PC-9 (cell line): ENCODE measurements at regions not wholly inside any gene's neighbourhood (a gene's known extent, or its start where the extent isn't known, plus 50 kb on each side); places are given as distances from the start of the nearest gene placed in this dataset.

Experiments
- BruUV-seq: library from RNA; stranded (reverse); fragments of 400-500 nt; replicated peaks from 2 replicates; lab custom pipeline; 2021; lab: Mats Ljungman, UMichigan
- CTCF ChIA-PET: fragments of 300-600 bp; sonication (Branson Sonifier 250); formaldehyde crosslinking; loops from one replicate; lab custom pipeline; 2022; ENCODE audit warnings: antibody characterized with exemption; lab: Charles Lee
- POLR2A ChIA-PET: fragments of 300-600 bp; sonication (Branson Sonifier 250); formaldehyde crosslinking; loops from one replicate; lab custom pipeline; 2022; ENCODE audit warnings: antibody characterized with exemption; ENCODE audit not compliant: unreplicated experiment; lab: Charles Lee
- DNase-seq, 2 experiments: peaks; one replicate each; pipeline versions ENCODE4 v3.0.0 to v3.0.0-alpha.2; 2015 to 2022; ENCODE audit warnings: mixed read lengths in 1 of 2
- H2AFZ ChIP-seq: fragments of 200-600 bp; sonication (generic); 2 replicates; pipeline ENCODE4 v1.8.1; 2017; ENCODE audit warnings: antibody characterized with exemption
- H3F3A ChIP-seq: fragments of 200-600 bp; sonication (generic); 2 replicates; pipeline ENCODE4 v1.8.1; 2017; ENCODE audit warnings: antibody characterized with exemption, mild to moderate bottlenecking, low read depth; ENCODE audit not compliant: insufficient read depth
- H3K27ac ChIP-seq: fragments of 200-600 bp; sonication (generic); 2 replicates; pipeline ENCODE4 v1.6.1; 2016; ENCODE audit warnings: mixed run types
- H3K27me3 ChIP-seq: fragments of 200-600 bp; sonication (generic); 2 replicates; pipeline ENCODE4 v1.6.1; 2016; ENCODE audit warnings: low read depth, mixed run types; ENCODE audit not compliant: insufficient read depth
- H3K36me3 ChIP-seq: fragments of 200-600 bp; sonication (generic); 2 replicates; pipeline ENCODE4 v1.6.1; 2016; ENCODE audit warnings: low read depth, mixed run types
- H3K4me1 ChIP-seq: fragments of 200-600 bp; sonication (generic); replicated peaks from 2 replicates; pipeline ENCODE4 v1.6.1; 2016; ENCODE audit warnings: mixed run types; ENCODE audit not compliant: insufficient read depth
- H3K4me2 ChIP-seq: fragments of 200-600 bp; sonication (generic); 2 replicates; pipeline ENCODE4 v1.6.1; 2017; ENCODE audit warnings: mixed run types
- H3K4me3 ChIP-seq: fragments of 200-600 bp; sonication (generic); 2 replicates; pipeline ENCODE4 v1.6.1; 2016; ENCODE audit warnings: mixed run types
- H3K79me2 ChIP-seq: fragments of 200-600 bp; sonication (generic); 2 replicates; pipeline ENCODE4 v1.6.1; 2017; ENCODE audit warnings: low read depth, mixed run types
- H3K9me2 ChIP-seq: fragments of 200-600 bp; sonication (generic); 2 replicates; pipeline ENCODE4 v1.8.1; 2017; ENCODE audit warnings: mild to moderate bottlenecking; ENCODE audit not compliant: insufficient read depth
- H3K9me3 ChIP-seq: fragments of 200-600 bp; sonication (generic); 2 replicates; pipeline ENCODE4 v1.8.1; 2016; ENCODE audit warnings: low read depth; ENCODE audit not compliant: insufficient read depth
- H4K20me1 ChIP-seq: fragments of 200-600 bp; sonication (generic); 2 replicates; pipeline ENCODE4 v1.8.1; 2017; ENCODE audit not compliant: insufficient read depth
- CTCF ChIP-seq: fragments of 200-600 bp; sonication (generic); conservative IDR thresholded peaks from 2 replicates; pipeline ENCODE4 v1.6.1; 2017; ENCODE audit warnings: mixed run types, antibody characterized with exemption, mild to moderate bottlenecking, moderate library complexity
- EZH2 ChIP-seq: fragments of 200-600 bp; sonication (generic); IDR thresholded peaks from 2 replicates; pipeline ENCODE4 v1.8.0; 2017; ENCODE audit warnings: antibody characterized with exemption, low read depth
- intact Hi-C: fragments of 100-400 bp; cut with micrococcal nuclease; formaldehyde crosslinking; loops from one replicate; pipeline ENCODE4 v1.10.0; 2022; ENCODE audit not compliant: unreplicated experiment

GRCh38 chr17:16882243-16882925 lies 89.5 kb downstream of the TNFRSF13B start:
- ChIA-PET CTCF (no interaction called here), POLR2A (no interaction called here)
- BruUV-seq: no TSS peak
- TF ChIP-seq EZH2: no peak
- no peak for TF ChIP-seq CTCF
- Histone ChIP-seq H3K4me1 (no peaks in the 10 kb centered on the region), H4K20me1 (no peaks in the 10 kb centered on the region), H3K9me3 (no peaks in the 10 kb centered on the region), H3K27me3 (no peaks in the 10 kb centered on the region), H2AFZ (no peak overlapping the region), H3K4me2 (no peak overlapping the region), H3K4me3 (no peak overlapping the region), H3K9me2 (no peaks in the 10 kb centered on the region), H3K36me3 (no peaks in the 10 kb centered on the region), H3K27ac (no peak overlapping the region), H3F3A (no peaks in the 10 kb centered on the region), H3K79me2 (no peaks in the 10 kb centered on the region)
- DNase-seq: no peak
- intact Hi-C loops: no loop called here

- Histone ChIP-seq H3K4me1 (no peaks in the 10 kb centered on the region), H3K9me3 (no peaks in the 10 kb centered on the region), H3K4me3 (no peak overlapping the region), H3K79me2 (no peaks in the 10 kb centered on the region), H4K20me1 (no peaks in the 10 kb centered on the region), H3K27ac (no peak overlapping the region), H3K9me2 (no peaks in the 10 kb centered on the region), H3K4me2 (no peak overlapping the region), H3F3A (no peaks in the 10 kb centered on the region), H3K27me3 (no peaks in the 10 kb centered on the region), H3K36me3 (no peaks in the 10 kb centered on the region), H2AFZ (no peak overlapping the region)
- TF ChIP-seq EZH2: no peak
- no peak for TF ChIP-seq CTCF
- ChIA-PET CTCF (no interaction called here), POLR2A (no interaction called here)
- no peak for DNase-seq
- intact Hi-C loops: no loop called here
- BruUV-seq: no TSS peak
Measured at GRCh38 chr17:16881239-16881924, 90.5 kb downstream of the TNFRSF13B start.

GRCh38 chr17:16880843-16881230 lies 91.1 kb downstream of the TNFRSF13B start:
- Histone ChIP-seq H3K4me1 (no peaks in the 10 kb centered on the region), H2AFZ (no peak overlapping the region), H3K27me3 (no peaks in the 10 kb centered on the region), H3K27ac (no peak overlapping the region), H3K79me2 (no peaks in the 10 kb centered on the region), H3K36me3 (no peaks in the 10 kb centered on the region), H3F3A (no peaks in the 10 kb centered on the region), H3K9me3 (no peaks in the 10 kb centered on the region), H3K4me3 (no peak overlapping the region), H3K9me2 (no peaks in the 10 kb centered on the region), H3K4me2 (no peak overlapping the region), H4K20me1 (no peaks in the 10 kb centered on the region)
- POLR2A ChIA-PET: no interaction called here
- DNase-seq: no peak
- intact Hi-C loops: no loop called here
- no peak for TF ChIP-seq CTCF
- TF ChIP-seq EZH2: no peak
- no TSS peak for BruUV-seq
- CTCF ChIA-PET: no interaction called here
